ENCODE measurements at regions not wholly inside any gene's neighbourhood (a gene's known extent, or its start where the extent isn't known, plus 50 kb on each side); places are given as distances from the start of the nearest gene placed in this dataset.
"Not testable (repeated sequence)": the region's sequence is repeated elsewhere in the genome, so short reads cannot be mapped to it uniquely, and the experiment has no call there.

DNA sequence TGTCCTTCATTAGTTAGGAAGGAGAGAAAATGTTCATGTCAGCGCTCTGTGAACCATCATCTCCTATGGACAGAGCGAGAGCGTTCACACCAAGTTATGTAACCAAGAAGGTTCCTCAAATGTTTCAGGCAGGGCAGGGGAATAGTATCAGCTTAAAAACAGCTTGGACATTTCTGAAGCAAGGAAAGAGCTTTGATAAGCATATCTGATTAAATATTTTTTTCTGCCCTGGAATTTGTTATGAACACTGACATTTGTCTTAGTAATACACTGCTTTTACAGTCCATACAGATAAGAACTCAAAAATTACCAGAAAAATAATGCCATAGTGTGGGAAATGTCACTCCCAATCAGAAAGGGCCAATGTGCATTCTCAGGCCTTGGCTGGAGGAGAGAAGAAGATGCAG lies 66.3 kb upstream of the LIFR start:
- no peak for DNase-seq
- Histone ChIP-seq H3K23ac (ENCODE audit: insufficient read length, low read depth, low read length) (no peak overlapping the region), H2BK120ac (ENCODE audit: low read depth, low read length, poor library complexity, severe bottlenecking) (no peak overlapping the region), H3K56ac (ENCODE audit: insufficient read length, low read depth, low read length) (no peak overlapping the region), H4K8ac (replicated peaks; ENCODE audit: insufficient read length, low read depth, low read length) (no peak overlapping the region), H2BK5ac (ENCODE audit: insufficient read length, low read length) (no peak overlapping the region), H3K4ac (ENCODE audit: low read depth, low read length) (no peak overlapping the region), H2BK20ac (ENCODE audit: low read depth, low read length, poor library complexity, severe bottlenecking) (no peak overlapping the region), H3K23me2 (ENCODE audit: insufficient read length, low read depth, low read length, poor library complexity, severe bottlenecking) (no peaks in the 10 kb centered on the region), H3K27ac (ENCODE audit: insufficient read length, low read depth, low read length) (no peak overlapping the region), H4K91ac (ENCODE audit: insufficient read length, low read depth, low read length) (no peak overlapping the region), H3K27me3 (ENCODE audit: insufficient read depth, low read length) (no peaks in the 10 kb centered on the region), H2BK12ac (ENCODE audit: insufficient read length, low read depth, low read length) (no peak overlapping the region), H2BK15ac (ENCODE audit: low read depth, low read length) (no peak overlapping the region), H3K4me1 (ENCODE audit: insufficient read depth, low read length) (no peaks in the 10 kb centered on the region), H3T11ph (ENCODE audit: low read length) (no peak overlapping the region), H3K4me2 (ENCODE audit: insufficient read depth, insufficient read length, low read length) (no peak overlapping the region), H3K18ac (ENCODE audit: insufficient read length, low read depth, low read length) (no peak overlapping the region), H4K5ac (ENCODE audit: insufficient read length, low read depth, low read length) (no peak overlapping the region), H3K79me2 (ENCODE audit: insufficient read depth, low read length) (no peaks in the 10 kb centered on the region), H3K9me3 (ENCODE audit: control insufficient read depth, low read depth, low read length) (no peaks in the 10 kb centered on the region), H3K79me1 (ENCODE audit: insufficient read depth, low read depth, low read length, poor library complexity, severe bottlenecking) (no peaks in the 10 kb centered on the region), H2AFZ (ENCODE audit: low read length) (no peak overlapping the region), H3K9ac (ENCODE audit: extremely low read depth, insufficient read length, low read length) (no peak overlapping the region), H2AK5ac (ENCODE audit: insufficient read length, low read length) (no peak overlapping the region), H3K14ac (ENCODE audit: insufficient read depth, low read length) (no peak overlapping the region), H4K20me1 (ENCODE audit: control insufficient read depth, insufficient read depth, insufficient read length) (no peaks in the 10 kb centered on the region)
- TF ChIP-seq, protein P1, sequence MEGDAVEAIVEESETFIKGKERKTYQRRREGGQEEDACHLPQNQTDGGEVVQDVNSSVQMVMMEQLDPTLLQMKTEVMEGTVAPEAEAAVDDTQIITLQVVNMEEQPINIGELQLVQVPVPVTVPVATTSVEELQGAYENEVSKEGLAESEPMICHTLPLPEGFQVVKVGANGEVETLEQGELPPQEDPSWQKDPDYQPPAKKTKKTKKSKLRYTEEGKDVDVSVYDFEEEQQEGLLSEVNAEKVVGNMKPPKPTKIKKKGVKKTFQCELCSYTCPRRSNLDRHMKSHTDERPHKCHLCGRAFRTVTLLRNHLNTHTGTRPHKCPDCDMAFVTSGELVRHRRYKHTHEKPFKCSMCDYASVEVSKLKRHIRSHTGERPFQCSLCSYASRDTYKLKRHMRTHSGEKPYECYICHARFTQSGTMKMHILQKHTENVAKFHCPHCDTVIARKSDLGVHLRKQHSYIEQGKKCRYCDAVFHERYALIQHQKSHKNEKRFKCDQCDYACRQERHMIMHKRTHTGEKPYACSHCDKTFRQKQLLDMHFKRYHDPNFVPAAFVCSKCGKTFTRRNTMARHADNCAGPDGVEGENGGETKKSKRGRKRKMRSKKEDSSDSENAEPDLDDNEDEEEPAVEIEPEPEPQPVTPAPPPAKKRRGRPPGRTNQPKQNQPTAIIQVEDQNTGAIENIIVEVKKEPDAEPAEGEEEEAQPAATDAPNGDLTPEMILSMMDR (conservative IDR thresholded peaks at IDR 0.05) = no peak
- no peaks in the 10 kb centered on the region for H3K4me1 Mint-ChIP-seq
- no peaks in the 10 kb centered on the region for H3K27me3 Mint-ChIP-seq (ENCODE audit: low read depth)
- H3K36me3 Mint-ChIP-seq (ENCODE audit: insufficient read depth in 1 of 3, low read depth in 3 of 3) = peaks cover 0 to 6% (median 0%) of the 10 kb centered on the region in 3 experiments; a peak in 2 of 7 replicates
- no peak overlapping the region for H3K4me3 Mint-ChIP-seq
- no peak overlapping the region for H3K27ac Mint-ChIP-seq
- peaks cover 4 to 14% of the 10 kb centered on the region in 2 experiments; a peak in 4 of 5 replicates for H3K9me3 Mint-ChIP-seq
- no CpG with 5 or more reads among the region's 3 CpGs for WGBS (ENCODE audit: extremely low coverage, insufficient read length, low lambda C conversion rate)

DNA sequence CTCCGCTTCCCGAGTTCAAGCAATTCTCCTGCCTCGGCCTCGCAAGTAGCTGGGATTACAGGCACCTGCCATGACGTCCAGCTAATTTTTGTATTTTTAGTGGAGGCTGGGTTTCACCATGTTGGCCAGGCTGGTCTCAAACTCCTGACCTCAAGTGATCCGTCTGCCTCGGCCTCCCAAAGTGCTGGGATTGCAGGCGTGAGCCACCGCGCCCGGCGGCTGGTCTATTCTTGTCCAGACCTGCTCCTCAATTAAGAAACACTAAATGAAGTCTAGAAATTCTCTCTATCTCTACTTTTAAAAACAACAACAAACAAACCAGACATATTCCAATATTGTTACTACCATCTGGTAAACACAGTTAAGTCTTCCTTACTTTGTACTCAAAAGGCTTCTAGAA lies 68.1 kb upstream of the LIFR start:
- H3K4me2 ChIP-seq (ENCODE audit: insufficient read depth, insufficient read length, low read length); H2BK12ac ChIP-seq (ENCODE audit: insufficient read length, low read depth, low read length); H3K4me1 ChIP-seq (ENCODE audit: insufficient read depth, low read length); H3K4me3 Mint-ChIP-seq; H2BK20ac ChIP-seq (ENCODE audit: low read depth, low read length, poor library complexity, severe bottlenecking); H3K79me1 ChIP-seq (ENCODE audit: insufficient read depth, low read depth, low read length, poor library complexity, severe bottlenecking); H3K4ac ChIP-seq (ENCODE audit: low read depth, low read length); H4K8ac ChIP-seq (replicated peaks; ENCODE audit: insufficient read length, low read depth, low read length); H2BK15ac ChIP-seq (ENCODE audit: low read depth, low read length); H3K9me3 ChIP-seq (ENCODE audit: control insufficient read depth, low read depth, low read length); H4K5ac ChIP-seq (ENCODE audit: insufficient read length, low read depth, low read length); H3K36me3 Mint-ChIP-seq (ENCODE audit: insufficient read depth in 1 of 3, low read depth in 3 of 3); H3K23ac ChIP-seq (ENCODE audit: insufficient read length, low read depth, low read length); H4K20me1 ChIP-seq (ENCODE audit: control insufficient read depth, insufficient read depth, insufficient read length); H3K9me3 Mint-ChIP-seq; H3K56ac ChIP-seq (ENCODE audit: insufficient read length, low read depth, low read length); H3T11ph ChIP-seq (ENCODE audit: low read length); H2AK5ac ChIP-seq (ENCODE audit: insufficient read length, low read length); DNase-seq; H3K27ac Mint-ChIP-seq; H3K27ac ChIP-seq (ENCODE audit: insufficient read length, low read depth, low read length); H4K91ac ChIP-seq (ENCODE audit: insufficient read length, low read depth, low read length); H2BK120ac ChIP-seq (ENCODE audit: low read depth, low read length, poor library complexity, severe bottlenecking); H3K14ac ChIP-seq (ENCODE audit: insufficient read depth, low read length); H2AFZ ChIP-seq (ENCODE audit: low read length); H3K23me2 ChIP-seq (ENCODE audit: insufficient read length, low read depth, low read length, poor library complexity, severe bottlenecking); H2BK5ac ChIP-seq (ENCODE audit: insufficient read length, low read length); H3K27me3 ChIP-seq (ENCODE audit: insufficient read depth, low read length); H3K79me2 ChIP-seq (ENCODE audit: insufficient read depth, low read length); H3K18ac ChIP-seq (ENCODE audit: insufficient read length, low read depth, low read length); H3K27me3 Mint-ChIP-seq (ENCODE audit: low read depth); H3K4me1 Mint-ChIP-seq; H3K9ac ChIP-seq (ENCODE audit: extremely low read depth, insufficient read length, low read length): not testable (repeated sequence)
- no CpG with 5 or more reads among the region's 12 CpGs for WGBS (ENCODE audit: extremely low coverage, insufficient read length, low lambda C conversion rate)

Measured in H9 (cell line).